GM21786 (cell line): ENCODE measurements at regions not wholly inside any gene's neighbourhood (a gene's known extent, or its start where the extent isn't known, plus 50 kb on each side); places are given as distances from the start of the nearest gene placed in this dataset.
A peak's percentile ranks its signal among the peaks of the same experiment; 100 is the strongest.

Experiments
- ATAC-seq: cut with Tn5 transposase; IDR thresholded peaks from one replicate; pipeline ENCODE4 v1.9.1; 2021; ENCODE audit not compliant: unreplicated experiment

DNA sequence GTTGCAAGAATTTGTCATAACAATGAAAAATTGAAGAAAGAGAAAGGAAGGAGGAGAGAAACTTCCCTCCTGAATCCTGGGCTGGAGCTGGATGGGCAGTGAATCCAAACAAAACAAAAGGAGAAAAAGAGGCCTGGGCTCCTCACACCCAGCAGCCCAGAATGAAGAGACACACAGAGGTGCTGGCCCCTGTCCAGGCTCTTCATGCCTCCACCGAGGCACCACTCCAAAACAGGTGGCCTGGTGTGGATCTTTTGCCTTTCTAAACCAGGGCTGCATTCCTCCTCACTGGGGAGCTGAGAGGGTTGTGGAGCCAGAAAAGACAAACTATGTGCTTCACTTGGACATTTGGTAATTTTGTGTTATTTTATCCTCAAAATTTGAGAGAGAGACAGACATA is 76.0 kb downstream of the FAM124B start:
- ATAC-seq, result no peak

DNA sequence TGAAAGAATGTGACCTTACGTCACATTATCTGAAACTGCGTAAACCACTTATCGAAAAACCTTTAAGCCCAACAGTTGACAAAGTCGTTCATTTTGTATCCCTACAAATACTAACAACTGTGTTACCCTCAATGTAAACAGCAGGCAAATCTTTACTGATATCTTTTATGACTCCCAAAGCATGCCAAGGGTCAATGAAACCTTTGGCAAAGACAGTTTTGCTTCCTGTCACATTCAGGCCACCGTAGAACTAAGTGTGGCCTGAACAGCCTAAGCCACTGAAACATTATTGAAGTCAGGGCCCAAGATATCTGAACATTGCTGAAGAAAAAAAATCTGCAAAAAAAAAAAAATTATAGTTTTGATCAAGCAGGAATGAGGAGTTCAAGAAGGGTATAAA is 77.3 kb downstream of the FAM124B start:
- ATAC-seq, result no peak

DNA sequence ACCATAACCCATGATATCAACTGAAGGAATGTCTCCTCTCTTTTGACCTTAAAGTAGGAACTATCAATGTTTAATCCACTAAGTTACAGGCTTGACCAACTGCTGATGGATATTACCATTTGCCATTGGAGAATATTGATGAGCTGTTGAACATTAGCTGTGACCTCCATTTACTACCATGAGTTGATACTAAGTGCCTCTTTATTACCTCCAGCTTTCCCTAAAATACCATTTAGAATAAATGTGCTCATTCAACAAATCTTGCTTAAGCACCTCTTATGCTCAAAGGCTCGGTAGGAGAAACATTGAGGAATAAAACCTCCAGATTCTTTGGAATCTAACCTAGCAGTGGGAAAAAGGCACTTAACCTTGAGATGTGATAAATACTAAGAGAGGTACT is 81.2 kb downstream of the FAM124B start:
- ATAC-seq, result no peak

DNA sequence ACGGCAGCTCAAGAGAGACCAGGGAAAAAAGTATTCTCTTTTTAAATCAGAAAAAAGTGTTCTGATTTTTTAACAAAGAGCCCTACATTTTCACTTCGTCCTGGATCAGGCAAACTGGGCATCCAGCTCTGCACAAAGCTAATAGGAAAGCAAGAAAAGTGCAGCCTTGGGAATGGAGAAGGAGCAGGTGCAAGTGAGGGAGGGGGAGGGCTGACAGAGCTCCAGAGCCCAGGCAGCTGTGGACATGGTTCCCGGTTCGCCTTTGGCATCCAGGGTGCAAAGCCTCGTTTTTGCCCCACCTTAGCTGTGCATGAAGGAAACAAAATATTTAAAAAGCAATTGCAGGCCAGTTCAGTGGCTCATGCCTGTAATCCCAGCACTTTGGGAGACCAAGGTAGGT is 82.2 kb downstream of the FAM124B start:
- no peak for ATAC-seq

DNA sequence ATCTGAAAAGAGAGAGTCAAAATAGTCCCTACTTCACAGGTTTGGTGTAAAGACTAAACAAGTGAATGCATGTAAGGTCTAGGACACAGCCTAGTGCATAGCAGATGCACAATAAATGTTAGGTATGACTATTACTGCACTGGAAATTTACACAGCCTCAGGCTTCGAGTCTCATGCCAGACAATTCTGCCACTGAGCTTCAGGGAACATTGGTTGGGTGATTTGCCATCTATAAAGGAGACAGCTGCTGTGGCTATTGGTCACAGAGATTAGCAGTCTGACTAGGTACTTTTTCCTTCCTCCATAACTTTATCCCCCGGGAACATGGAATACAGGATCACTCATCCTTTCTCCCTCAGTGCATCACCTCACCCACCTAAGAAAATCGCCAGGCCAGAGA is 89.2 kb downstream of the FAM124B start:
- ATAC-seq, result no peak

DNA sequence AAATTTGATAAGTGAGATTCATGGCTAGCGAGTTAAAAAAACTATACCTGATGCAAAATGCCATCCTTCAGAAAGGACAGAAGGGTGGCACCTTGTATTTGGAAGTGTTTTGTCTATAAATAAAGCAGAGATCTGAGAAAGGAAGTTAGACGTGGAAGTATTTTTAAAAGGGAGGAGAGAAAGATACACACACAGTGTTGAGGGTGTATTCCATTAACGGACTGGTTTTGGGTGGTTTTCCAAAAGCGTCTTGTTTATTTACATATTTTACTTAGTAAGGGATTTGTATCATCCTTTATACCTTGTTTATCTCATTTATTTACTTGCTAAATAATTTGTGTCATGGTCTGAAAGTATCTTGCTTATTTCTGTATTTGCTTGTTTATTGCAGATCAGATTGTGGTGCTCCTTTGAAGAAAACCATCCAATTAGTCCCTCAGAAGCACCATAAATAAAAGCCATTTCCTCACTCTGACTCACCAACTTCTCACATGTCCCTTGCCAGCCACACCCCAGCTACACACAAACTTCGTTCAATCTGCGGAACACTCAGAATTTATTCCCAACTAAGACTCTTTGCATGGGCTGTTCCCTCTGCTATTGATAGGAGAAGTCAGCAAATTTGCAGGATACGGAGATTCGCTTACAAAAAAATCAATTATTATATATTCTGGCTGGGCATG is 90.8 kb downstream of the FAM124B start:
- no peak for ATAC-seq

DNA sequence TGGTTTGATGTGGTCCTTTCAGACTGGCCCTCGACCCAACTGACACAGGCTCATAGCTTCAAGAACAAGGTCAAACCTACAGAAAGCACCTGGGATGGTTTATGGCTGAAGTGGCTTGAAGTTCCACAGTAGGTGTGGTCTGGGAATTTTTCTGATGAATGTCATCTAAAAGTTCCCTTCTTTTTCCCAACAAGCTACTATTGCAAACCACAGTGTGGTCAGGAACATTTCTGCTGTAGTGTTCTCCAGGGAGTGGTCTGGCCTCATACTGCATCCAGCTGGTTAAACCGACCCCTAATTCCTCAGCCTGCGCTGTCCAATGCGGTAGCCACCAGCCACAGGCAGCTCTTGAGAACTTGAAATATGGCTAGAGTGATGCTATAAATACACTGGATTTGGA is 92.7 kb downstream of the FAM124B start:
- no peak for ATAC-seq

DNA sequence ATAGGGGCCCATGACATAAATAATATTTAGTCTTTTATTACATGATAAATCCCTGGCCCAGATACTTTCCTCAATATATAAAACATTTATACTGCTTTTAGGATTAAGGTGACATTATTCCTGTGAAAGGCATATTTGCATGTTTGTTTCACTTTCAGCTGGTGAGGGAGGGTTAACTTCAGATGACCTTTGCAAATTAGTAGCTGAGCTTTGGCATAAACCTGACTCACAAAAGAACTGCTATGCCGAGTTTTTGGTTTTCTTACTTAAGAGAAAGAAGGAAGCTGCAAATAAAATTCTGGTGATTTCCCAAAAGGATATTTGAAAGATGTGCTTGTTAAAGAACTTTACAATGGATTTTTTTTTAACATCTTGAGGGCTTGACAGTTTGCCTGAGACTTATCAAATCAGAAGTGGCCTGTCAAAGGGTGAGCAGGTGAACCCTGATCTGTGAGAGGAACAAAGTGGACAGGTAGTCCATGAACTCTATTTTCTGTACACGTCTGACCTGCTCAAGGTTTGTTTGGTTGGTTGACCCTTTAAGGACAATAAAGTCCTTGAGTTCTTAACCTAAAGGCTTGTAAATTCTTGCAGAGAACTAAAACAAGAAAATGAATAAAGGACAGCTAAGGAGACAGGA is 93.5 kb downstream of the FAM124B start:
- ATAC-seq, result peak; percentile 93

DNA sequence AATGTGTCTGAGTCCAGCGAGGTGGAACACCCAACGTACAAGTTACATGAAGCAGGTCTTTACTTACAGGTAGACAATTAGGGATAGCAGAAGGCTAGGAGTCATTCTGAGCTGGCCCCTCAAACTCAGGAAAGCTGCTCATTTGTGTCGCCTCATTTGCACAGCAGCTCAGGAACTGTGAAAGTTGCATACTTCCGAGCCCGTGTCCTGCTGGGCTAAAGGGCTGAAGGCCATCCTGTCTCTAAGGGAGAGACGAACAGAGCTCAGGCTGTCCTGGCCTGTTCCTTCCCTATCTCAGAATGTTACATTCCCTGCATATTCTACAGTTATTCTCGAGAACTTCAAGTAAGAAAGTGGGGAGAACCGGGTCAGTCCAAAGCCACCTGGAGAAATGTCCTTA is 99.0 kb downstream of the FAM124B start:
- no peak for ATAC-seq

DNA sequence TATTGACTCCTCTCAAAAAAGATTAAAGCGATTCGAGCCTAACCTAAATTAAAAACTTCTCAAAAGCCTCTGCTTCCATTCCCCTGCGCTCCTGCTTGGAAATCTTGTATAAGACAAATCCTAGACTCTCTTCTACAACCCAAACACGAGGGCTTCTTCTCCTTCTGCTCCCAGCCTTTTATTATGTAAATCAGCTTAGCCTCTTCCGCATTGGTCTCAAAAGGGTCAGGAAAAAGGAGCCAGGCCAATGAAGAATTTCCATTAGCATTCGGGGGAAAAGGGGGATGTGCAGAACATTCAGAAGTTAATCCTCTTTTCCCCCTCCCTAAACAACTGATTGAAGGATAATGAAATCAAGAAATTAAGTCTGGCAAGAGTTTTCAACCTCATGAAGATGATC is 107.9 kb downstream of the FAM124B start:
- ATAC-seq, result no peak

DNA sequence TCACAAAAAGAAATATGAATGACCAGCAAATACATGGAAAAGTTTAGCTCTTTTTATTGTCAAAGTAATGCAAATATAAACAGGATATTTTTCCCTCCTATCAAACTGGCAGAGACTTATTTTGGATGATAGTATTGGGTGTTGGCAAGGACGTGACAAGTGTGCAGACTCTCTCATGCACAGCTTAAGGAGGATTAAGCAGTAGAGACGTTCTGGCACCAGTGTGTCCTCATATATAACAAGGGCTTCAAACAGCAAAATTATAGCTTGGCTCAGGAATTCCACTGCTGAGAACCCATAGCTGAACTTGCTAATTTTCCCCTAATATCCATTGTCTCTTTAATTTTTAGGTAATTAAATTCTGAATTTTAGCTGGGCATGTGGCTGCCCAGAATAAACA is 114.4 kb downstream of the FAM124B start:
- no peak for ATAC-seq

DNA sequence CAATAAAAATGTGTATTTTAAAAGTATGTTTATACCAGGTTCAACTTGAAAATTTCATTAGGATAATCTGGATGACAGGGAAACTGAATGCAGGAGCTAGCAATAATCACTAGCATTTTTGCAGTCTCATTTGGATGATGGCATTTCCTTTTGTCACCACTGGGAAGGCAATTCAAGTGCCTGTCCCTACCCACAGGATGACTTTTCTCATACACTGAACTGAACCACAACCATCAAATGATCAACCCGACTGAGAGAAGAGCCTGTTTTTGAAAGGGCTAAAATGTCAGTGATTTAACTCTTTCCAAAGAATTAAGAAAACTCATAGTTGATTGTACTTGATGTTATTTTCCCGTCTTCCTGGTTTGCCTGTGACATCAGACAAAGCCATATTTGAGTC is 115.0 kb downstream of the FAM124B start:
- ATAC-seq, result no peak

DNA sequence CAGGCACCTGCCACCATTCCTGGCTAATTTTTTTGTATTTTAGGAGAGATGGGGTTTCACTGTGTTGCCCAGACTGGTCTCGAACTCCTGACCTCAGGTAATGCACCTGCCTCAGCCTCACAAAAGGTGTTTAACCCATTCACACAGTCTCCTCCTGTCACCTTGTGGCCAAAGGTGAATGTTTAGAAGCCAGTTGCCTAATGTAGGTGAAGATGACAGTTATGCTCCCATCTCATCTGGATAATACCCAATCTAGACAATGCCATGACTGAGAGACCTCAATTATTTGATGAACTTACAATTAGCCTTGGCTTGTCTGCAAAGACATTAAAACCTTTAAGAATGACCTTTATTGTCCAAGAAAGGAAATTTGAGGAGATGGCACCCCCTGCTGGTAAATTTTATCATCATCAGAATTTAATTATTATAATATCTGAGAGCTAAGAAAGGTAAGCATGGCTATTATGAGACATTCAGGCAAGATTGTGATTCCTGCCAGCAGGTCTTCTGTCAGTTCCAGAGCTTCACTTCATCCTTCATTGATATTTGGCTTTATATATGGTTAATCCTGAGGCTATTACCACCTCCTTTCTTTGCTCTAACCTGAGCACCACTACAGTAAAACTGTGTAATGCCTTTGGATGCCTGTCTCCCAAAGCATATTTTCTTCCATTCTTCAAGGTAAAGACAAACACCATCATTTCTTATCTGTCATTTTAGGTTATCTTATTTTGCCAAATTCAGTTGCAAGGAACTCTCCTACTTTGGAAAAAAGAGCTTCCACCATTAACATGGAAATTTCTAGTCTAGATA is 117.6 kb downstream of the FAM124B start:
- ATAC-seq, result peak; percentile 49

DNA sequence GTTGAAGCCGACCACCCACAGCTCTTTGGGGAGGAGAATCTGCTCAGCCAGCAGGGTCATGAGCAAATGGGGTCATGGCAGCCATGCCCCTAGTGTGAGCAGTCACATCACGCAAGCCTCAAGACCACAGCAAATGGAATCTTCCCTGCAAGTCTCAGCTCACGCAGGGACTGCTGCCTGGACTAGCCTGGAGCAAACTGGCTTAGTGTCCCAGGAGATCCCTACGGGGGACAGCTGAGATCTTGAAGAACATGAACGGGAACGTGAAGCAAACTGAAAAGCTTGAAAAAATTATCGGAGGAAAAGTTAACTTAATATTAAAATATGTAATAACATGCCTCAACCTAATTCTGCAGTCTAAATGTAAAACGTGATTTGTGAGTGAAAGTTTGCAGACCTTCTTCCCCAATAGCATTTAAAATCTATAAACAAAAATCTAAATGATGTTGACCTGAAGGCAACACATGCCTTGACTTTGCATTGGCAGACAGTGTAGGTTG is 118.4 kb downstream of the FAM124B start:
- ATAC-seq, result no peak

DNA sequence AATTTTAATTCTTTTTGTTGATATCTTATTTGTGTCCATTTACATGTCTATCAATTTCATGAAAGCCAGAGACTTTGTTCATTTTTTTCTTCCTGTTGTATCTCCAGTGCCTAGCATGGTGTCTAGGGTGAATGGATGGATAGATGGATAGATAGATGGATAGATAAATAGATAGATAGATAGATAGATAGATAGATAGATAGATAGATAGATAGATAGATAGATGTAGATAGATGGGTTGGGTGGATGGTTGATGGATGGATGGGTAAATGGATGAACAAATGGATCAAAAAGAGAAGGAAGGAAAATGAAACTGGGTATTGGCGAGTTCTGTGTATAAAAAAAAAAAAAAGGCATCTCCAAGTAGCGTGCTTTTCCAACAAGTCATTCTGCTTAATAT is 120.5 kb downstream of the FAM124B start:
- ATAC-seq, result no peak

DNA sequence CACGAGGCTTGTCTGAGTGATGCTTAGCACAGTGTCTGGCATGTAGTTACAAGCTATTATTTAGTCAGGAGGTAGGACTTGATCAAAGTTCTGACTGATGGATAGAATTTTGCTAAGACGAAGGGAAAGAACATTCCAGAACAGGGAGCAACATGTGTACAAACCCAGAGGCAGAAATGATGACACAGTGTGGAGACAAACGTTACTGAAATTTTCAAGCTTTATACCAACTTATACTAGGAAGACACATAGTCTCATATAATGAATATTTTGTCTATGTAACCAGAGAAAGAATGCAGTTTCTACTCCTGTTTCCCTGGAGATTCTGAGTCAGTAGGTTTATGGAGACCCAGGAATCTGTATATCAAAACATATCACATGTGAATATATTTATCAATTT is 123.4 kb downstream of the FAM124B start:
- no peak for ATAC-seq

DNA sequence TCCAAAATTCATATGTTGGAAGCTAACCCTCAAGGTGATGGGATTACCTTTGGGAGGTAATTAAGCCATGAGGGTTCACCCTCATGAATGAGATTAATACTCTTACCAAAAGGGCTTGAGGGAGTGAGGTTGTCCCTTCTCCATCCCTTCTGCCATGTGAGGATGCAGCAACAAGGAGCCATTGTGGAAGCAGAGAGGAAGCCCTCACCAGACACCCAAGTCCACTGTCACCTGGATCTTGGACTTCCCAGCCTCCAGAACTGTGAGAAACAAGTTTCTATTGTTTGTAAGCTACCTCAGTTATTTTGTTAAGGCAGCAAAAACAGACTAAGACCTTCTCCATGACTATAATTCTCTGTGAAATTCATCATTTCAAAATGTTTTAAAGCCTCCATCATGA is 125.7 kb downstream of the FAM124B start:
- no peak for ATAC-seq

DNA sequence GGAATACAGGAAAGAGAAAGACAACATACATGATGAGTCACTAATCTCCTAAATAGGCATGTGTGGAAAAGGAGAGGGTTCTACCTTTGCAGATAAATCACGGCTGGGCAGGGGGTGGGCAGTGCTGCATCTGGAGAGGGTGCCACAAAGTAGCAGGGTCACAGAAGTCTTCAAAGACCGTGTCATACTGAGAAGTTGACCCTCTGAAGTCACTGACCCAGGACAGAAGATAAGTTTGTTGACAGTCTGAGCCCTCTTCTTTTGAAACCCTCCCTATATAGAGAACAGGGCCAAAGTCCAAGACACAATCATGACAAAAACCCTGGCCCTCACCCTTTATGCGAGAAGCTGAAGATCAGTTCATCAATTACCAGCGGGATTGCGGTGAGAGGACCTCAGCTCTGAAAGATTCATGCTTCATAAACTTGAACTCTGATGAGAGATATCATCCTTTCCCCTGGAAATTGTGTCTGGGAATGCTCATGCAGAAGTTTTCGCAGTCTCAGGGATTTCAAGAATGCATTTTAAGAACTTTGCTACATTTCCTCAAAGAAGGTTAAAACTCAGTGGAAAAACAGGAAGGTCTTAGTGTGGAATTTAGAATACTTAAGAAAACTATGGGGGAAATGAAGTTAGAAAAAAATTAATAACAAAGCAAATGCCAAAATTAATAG is 129.5 kb downstream of the FAM124B start:
- ATAC-seq, result no peak

DNA sequence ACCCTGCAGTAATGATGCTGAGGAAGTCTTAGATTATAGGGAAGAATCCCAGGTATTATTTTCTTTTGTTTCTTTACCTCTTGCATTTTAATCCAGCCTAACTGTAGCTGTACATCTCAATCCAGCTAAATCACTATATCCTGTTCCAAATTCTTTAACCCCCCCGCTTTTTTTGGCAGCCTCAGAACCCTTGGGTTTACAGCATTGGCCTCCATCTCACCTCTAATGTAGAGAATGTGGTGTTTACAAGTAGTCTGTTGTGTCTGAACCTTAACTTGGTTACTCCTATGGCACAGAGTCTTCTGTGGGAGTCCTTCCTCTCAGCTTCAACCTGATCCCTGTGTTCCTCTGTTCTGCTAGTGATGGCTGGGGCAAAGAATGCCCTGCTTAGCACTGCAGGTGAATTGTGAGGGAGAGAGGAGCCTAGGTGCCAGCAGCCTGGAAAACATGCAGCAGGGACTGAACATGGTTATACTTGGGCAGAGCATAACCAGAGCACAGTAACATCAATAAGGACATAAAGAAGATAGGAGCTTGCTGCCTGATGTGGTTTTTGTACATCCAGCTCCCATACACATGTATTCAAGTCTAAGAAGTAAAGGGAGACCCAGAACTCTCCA is 130.2 kb downstream of the FAM124B start:
- no peak for ATAC-seq

DNA sequence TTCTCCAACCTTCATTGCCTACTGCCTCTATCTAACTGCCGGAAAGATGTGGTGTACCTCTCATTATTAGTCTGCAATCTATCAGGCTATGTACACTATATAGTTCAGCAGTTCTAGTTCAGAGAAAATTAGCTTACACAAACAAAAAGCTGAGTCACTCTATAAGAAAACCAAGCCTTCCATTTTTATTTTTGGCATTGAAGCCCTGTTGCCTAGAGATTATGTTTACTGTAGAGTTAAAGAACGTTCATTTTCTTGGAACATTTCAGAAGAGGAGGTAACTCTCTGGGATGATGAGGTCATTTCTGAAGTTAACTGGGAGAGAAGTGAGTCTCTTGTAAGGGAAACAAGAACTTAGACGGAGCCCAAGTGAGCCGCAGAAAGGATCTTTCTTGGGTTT is 133.5 kb downstream of the FAM124B start:
- ATAC-seq, result no peak

DNA sequence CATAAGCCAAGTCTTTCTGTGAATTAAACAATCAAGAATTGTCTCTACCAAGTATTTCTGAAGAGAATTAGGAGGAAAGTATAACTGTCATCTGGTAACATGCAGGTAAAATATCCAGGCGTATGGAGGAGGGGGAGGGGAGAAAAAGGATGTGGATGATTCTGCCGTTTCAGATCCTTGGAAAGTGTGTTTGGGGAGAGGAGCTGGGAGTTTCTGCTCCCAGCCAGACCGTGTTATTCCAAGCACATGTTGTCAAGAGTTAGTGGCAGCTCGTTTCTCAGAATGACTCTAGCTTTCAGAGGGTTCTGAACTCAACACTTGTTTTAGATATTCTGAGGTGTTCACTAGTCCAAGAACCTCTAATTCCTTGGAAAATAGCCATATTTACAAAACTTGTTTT is 137.6 kb downstream of the FAM124B start:
- ATAC-seq, result no peak
